ENCODE measurements at regions not wholly inside any gene's neighbourhood (a gene's known extent, or its start where the extent isn't known, plus 50 kb on each side); places are given as distances from the start of the nearest gene placed in this dataset.

DNA sequence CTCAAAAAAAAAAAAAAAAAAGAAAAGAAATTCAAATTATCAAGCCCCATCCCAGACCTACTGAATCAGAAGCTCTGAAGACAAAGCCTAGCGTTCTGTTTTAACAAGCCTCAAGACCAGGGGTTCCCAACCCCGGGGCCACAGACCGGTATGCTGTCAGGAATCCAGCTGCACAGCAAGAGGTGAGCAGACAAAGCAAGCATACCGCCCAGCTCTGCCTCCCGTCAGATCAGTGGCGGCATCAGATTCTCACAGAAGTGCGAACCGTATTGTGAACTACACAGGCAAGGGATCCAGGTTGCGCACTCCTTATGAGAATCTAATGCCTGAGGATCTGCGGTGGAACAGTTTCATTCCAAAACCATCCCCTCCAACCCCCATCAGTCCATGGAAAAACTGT lies 57.8 kb upstream of the RASAL2 start:
- Histone ChIP-seq H3K27me3 (ENCODE audit: control insufficient read depth in 2 of 2, insufficient read depth in 2 of 2, low read length in 2 of 2) (no peaks in the 10 kb centered on the region), H3K27ac (ENCODE audit: low read depth in 1 of 2, low read length in 2 of 2) (no peak overlapping the region), H3K4me2 (replicated peaks; ENCODE audit: extremely low read depth, low read length, poor library complexity, severe bottlenecking) (no peak overlapping the region), H4K20me1 (ENCODE audit: insufficient read depth, low read length) (no peaks in the 10 kb centered on the region), H3K9ac (ENCODE audit: insufficient read depth, low read length, poor library complexity, severe bottlenecking) (no peak overlapping the region), H3K4me1 (ENCODE audit: control insufficient read depth in 1 of 2, insufficient read depth in 2 of 2, low read length in 2 of 2) (peaks cover 5 to 6% of the 10 kb centered on the region in 2 donors), H2AFZ (ENCODE audit: insufficient read depth, low read depth, low read length, poor library complexity, severe bottlenecking) (no peak overlapping the region), H3K9me3 (replicated peaks in 1 of 2; ENCODE audit: control insufficient read depth in 1 of 2, insufficient read depth in 1 of 2, low read length in 2 of 2) (no peaks in the 10 kb centered on the region), H3K79me2 (ENCODE audit: insufficient read depth, low read length) (no peaks in the 10 kb centered on the region), H3K4me3 (replicated peaks in 1 of 3; ENCODE audit: low read depth in 2 of 3, low read length in 3 of 3) (no peak overlapping the region), H3K36me3 (replicated peaks in 1 of 2; ENCODE audit: control insufficient read depth in 1 of 2, insufficient read depth in 2 of 2, low read length in 2 of 2) (no peaks in the 10 kb centered on the region)
- no peak for DNase-seq
- Mint-ChIP-seq H3K27ac (peak overlapping the region in 1 of 7 donors; percentile 12), H3K9me3 (no peaks in the 10 kb centered on the region), H3K4me3 (no peak overlapping the region), H3K27me3 (ENCODE audit: low read depth in 3 of 3) (peaks cover 0 to 4% (median 2%) of the 10 kb centered on the region in 3 donors), H3K36me3 (peaks cover 8 to 20% of the 10 kb centered on the region in 2 donors), H3K4me1 (peaks cover 7% of the 10 kb centered on the region)
- 98% methylated on average over 9 of the region's 10 CpGs for WGBS (ENCODE audit: insufficient coverage)
- intact Hi-C loops (cut with micrococcal nuclease) = loop anchor here (10.0 kb wide), 1 partner anchor 249 kb away; no protein-coding TSS in a partner anchor
- TF ChIP-seq, protein P1, sequence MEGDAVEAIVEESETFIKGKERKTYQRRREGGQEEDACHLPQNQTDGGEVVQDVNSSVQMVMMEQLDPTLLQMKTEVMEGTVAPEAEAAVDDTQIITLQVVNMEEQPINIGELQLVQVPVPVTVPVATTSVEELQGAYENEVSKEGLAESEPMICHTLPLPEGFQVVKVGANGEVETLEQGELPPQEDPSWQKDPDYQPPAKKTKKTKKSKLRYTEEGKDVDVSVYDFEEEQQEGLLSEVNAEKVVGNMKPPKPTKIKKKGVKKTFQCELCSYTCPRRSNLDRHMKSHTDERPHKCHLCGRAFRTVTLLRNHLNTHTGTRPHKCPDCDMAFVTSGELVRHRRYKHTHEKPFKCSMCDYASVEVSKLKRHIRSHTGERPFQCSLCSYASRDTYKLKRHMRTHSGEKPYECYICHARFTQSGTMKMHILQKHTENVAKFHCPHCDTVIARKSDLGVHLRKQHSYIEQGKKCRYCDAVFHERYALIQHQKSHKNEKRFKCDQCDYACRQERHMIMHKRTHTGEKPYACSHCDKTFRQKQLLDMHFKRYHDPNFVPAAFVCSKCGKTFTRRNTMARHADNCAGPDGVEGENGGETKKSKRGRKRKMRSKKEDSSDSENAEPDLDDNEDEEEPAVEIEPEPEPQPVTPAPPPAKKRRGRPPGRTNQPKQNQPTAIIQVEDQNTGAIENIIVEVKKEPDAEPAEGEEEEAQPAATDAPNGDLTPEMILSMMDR (IDR thresholded peaks at IDR 0.05) = no peak

DNA sequence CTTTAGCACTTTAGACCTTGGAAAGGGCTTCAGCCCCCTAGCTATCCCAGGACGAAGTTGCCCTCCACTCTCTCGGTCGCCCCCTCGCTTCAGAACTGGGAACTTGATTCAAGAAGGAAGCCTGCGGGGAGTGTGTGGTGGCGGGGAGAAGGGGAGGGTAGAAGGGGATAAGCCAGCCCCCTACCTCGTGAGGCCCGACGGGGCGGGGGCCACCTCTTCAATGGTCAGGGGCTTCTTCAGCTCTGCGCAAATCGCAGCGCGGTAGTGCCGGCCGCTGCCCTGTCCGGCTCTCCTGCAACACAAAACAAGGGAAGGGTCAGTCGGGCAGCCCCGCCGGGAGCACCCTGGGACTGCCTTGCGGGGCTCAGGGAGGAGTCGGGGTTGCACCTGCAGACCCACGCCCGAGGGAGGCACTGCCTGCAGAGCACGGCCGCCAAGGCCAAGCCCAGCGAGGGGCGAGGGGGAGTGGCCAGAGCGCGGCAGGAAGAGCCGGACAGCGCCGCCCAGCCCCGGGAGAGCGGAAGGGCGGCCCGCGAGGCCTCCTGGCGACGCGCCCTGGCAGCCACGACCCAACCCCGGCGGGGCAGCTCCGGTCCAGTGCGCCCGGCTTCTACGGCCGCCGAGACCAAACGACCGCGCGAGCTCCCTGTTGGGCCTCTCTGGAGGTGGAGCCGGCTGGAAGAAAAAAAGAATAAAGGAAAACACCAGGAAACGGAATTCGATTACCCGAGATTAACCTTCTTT lies 56.2 kb upstream of the RASAL2 start:
- Mint-ChIP-seq H3K36me3 (peaks cover 7 to 13% of the 10 kb centered on the region in 2 donors), H3K4me1 (peaks cover 7% of the 10 kb centered on the region), H3K9me3 (peaks cover 0 to 4% (median 0%) of the 10 kb centered on the region in 7 donors), H3K27ac (peak overlapping the region; percentile 16 to 85 (median 76)), H3K27me3 (ENCODE audit: low read depth in 3 of 3) (peaks cover 0 to 6% (median 2%) of the 10 kb centered on the region in 3 donors), H3K4me3 (peak overlapping the region; percentile 82 to 91)
- Histone ChIP-seq H3K27me3 (ENCODE audit: control insufficient read depth in 2 of 2, insufficient read depth in 2 of 2, low read length in 2 of 2) (no peaks in the 10 kb centered on the region), H3K4me3 (replicated peaks in 1 of 3; ENCODE audit: low read depth in 2 of 3, low read length in 3 of 3) (peak overlapping the region; percentile 72 to 91 (median 72)), H3K79me2 (ENCODE audit: insufficient read depth, low read length) (no peaks in the 10 kb centered on the region), H4K20me1 (ENCODE audit: insufficient read depth, low read length) (no peaks in the 10 kb centered on the region), H3K27ac (ENCODE audit: low read depth in 1 of 2, low read length in 2 of 2) (peak overlapping the region in 1 of 2 donors; percentile 78), H3K36me3 (replicated peaks in 1 of 2; ENCODE audit: control insufficient read depth in 1 of 2, insufficient read depth in 2 of 2, low read length in 2 of 2) (no peaks in the 10 kb centered on the region), H2AFZ (ENCODE audit: insufficient read depth, low read depth, low read length, poor library complexity, severe bottlenecking) (peak overlapping the region; percentile 99), H3K9ac (ENCODE audit: insufficient read depth, low read length, poor library complexity, severe bottlenecking) (peak overlapping the region; percentile 70), H3K4me1 (ENCODE audit: control insufficient read depth in 1 of 2, insufficient read depth in 2 of 2, low read length in 2 of 2) (peaks cover 5 to 6% of the 10 kb centered on the region in 2 donors), H3K9me3 (replicated peaks in 1 of 2; ENCODE audit: control insufficient read depth in 1 of 2, insufficient read depth in 1 of 2, low read length in 2 of 2) (no peaks in the 10 kb centered on the region), H3K4me2 (replicated peaks; ENCODE audit: extremely low read depth, low read length, poor library complexity, severe bottlenecking) (peak overlapping the region; percentile 91)
- intact Hi-C loops (cut with micrococcal nuclease) = loop anchor here (10.0 kb wide), 1 partner anchor 247 kb away; no protein-coding TSS in a partner anchor
- WGBS (ENCODE audit: insufficient coverage) = under 1% methylated on average over 49 of the region's 58 CpGs
- peak; percentile 57 to 71 (median 67) for DNase-seq
- TF ChIP-seq, protein P1 (IDR thresholded peaks at IDR 0.05) = peak; percentile 81

Data from CD14-positive monocyte (primary cell).